Upper lobe of left lung (tissue), 6 donors: ENCODE measurements at regions not wholly inside any gene's neighbourhood (a gene's known extent, or its start where the extent isn't known, plus 50 kb on each side); places are given as distances from the start of the nearest gene placed in this dataset.

ENCODE experiments used
- ATAC-seq, 2 donors: fragments of 200-7000 bp; cut with Tn5 transposase; one replicate each; pipeline ENCODE4 v1.9.1; 2022; ENCODE audit warnings: mild to moderate bottlenecking in 2 of 2, moderate library complexity in 2 of 2; ENCODE audit not compliant: low FRiP score in 2 of 2
- DNase-seq, 2 donors: peaks; one replicate each; pipeline ENCODE4 v3.0.0-alpha.2; 2019 to 2020
- H3K27ac ChIP-seq, 4 donors: fragments of 200-600 bp; sonication (generic); one replicate each; pipeline ENCODE4 v1.5.1; 2016 to 2019
- H3K27me3 ChIP-seq, 4 donors: fragments of 200-600 bp; sonication (generic); one replicate each; pipeline ENCODE4 v1.5.1; 2017 to 2019
- H3K36me3 ChIP-seq, 4 donors: fragments of 200-600 bp; sonication (generic); one replicate each; pipeline ENCODE4 v1.5.1; 2016 to 2019
- H3K4me1 ChIP-seq, 4 donors: fragments of 200-600 bp; sonication (generic); one replicate each; pipeline ENCODE4 v1.5.1; 2018 to 2019
- H3K4me3 ChIP-seq, 4 donors: fragments of 200-600 bp; sonication (generic); one replicate each; pipeline ENCODE4 v1.5.1; 2017 to 2019; ENCODE audit warnings: mild to moderate bottlenecking in 2 of 4, moderate library complexity in 1 of 4
- H3K9me3 ChIP-seq, 4 donors: fragments of 200-600 bp; sonication (generic); one replicate each; pipeline ENCODE4 v1.5.1; 2018 to 2019
- CTCF ChIP-seq, 6 experiments: fragments of 450-650 bp in 4 of 6; fragments of 200-600 bp in 2 of 6; sonication (generic) in 2 of 6; IDR thresholded peaks; one replicate each; pipeline ENCODE4 v1.5.1; 2016 to 2019; ENCODE audit warnings: antibody characterized with exemption in 6 of 6
- EP300 ChIP-seq, 4 donors: sonication (generic); formaldehyde crosslinking; IDR thresholded peaks; one replicate each; pipeline ENCODE4 v1.5.1; 2017; ENCODE audit warnings: antibody characterized with exemption in 4 of 4, control low read depth in 2 of 4
- POLR2A ChIP-seq, 4 donors: fragments of 450-650 bp; IDR thresholded peaks; one replicate each; pipeline ENCODE4 v1.5.1; 2016 to 2017; ENCODE audit warnings: antibody characterized with exemption in 4 of 4, mild to moderate bottlenecking in 2 of 4
- POLR2AphosphoS5 ChIP-seq, 2 donors: sonication (generic); formaldehyde crosslinking; IDR thresholded peaks; one replicate each; pipeline ENCODE4 v1.5.1; 2017; ENCODE audit warnings: antibody characterized with exemption in 2 of 2
- WGBS, 2 donors: methylation state at CpG; one replicate each; pipeline ENCODE4 v1.1.5; 2017 to 2018; 5-methylcytosine and 5-hydroxymethylcytosine counted together
- donor health status: DM: no; HTN: no; CAD: no; lungs with moderate emphysema.
- donor health status: DM: no; HTN: yes; CAD: no; lungs with severe emphysema.

GRCh38 chr16:51306886-51307595 is 156.0 kb upstream of the SALL1 start:
- no peaks in the 10 kb centered on the region for H3K4me1 ChIP-seq
- TF ChIP-seq POLR2AphosphoS5 (IDR thresholded peaks at IDR 0.05): no peak
- TF ChIP-seq CTCF (IDR thresholded peaks at IDR 0.05): no peak
- TF ChIP-seq EP300 (IDR thresholded peaks at IDR 0.05): no peak
- TF ChIP-seq POLR2A (IDR thresholded peaks at IDR 0.05): no peak
- 80% methylated on average over 4 of the region's 4 CpGs for WGBS, 2 donors
- no peak overlapping the region for H3K4me3 ChIP-seq
- no peaks in the 10 kb centered on the region for H3K9me3 ChIP-seq
- ATAC-seq: no peak
- no peak for DNase-seq
- H3K27ac ChIP-seq: no peak overlapping the region
- no peaks in the 10 kb centered on the region for H3K36me3 ChIP-seq
- H3K27me3 ChIP-seq: no peaks in the 10 kb centered on the region

GRCh38 chr16:51306116-51306515 is 155.0 kb upstream of the SALL1 start:
- Histone ChIP-seq H3K4me1 (no peaks in the 10 kb centered on the region), H3K4me3 (no peak overlapping the region), H3K36me3 (no peaks in the 10 kb centered on the region), H3K27me3 (no peaks in the 10 kb centered on the region), H3K27ac (no peak overlapping the region), H3K9me3 (no peaks in the 10 kb centered on the region)
- DNase-seq (no peak), ATAC-seq (no peak)
- no peak for TF ChIP-seq POLR2AphosphoS5 (IDR thresholded peaks at IDR 0.05)
- TF ChIP-seq CTCF (IDR thresholded peaks at IDR 0.05): no peak
- no peak for TF ChIP-seq POLR2A (IDR thresholded peaks at IDR 0.05)
- no peak for TF ChIP-seq EP300 (IDR thresholded peaks at IDR 0.05)
- 65% methylated on average over 3 of the region's 3 CpGs for WGBS, 2 donors

- ATAC-seq (no peak), DNase-seq (no peak)
- 73 to 86% methylated on average over 1 to 2 of the region's 2 CpGs for WGBS, 2 donors
- Histone ChIP-seq H3K4me1 (no peaks in the 10 kb centered on the region), H3K9me3 (no peaks in the 10 kb centered on the region), H3K27ac (no peak overlapping the region), H3K36me3 (no peaks in the 10 kb centered on the region), H3K4me3 (no peak overlapping the region), H3K27me3 (no peaks in the 10 kb centered on the region)
- TF ChIP-seq POLR2AphosphoS5 (IDR thresholded peaks at IDR 0.05): no peak
- no peak for TF ChIP-seq CTCF (IDR thresholded peaks at IDR 0.05)
- TF ChIP-seq POLR2A (IDR thresholded peaks at IDR 0.05): no peak
- TF ChIP-seq EP300 (IDR thresholded peaks at IDR 0.05): no peak
Observed at GRCh38 chr16:51305337-51305736, 154.3 kb upstream of the SALL1 start.

GRCh38 chr16:51302042-51302441 is 151.0 kb upstream of the SALL1 start:
- Histone ChIP-seq H3K9me3 (peaks cover 0 to 15% (median 0%) of the 10 kb centered on the region in 4 donors), H3K4me1 (no peaks in the 10 kb centered on the region), H3K36me3 (no peaks in the 10 kb centered on the region), H3K27me3 (no peaks in the 10 kb centered on the region), H3K4me3 (no peak overlapping the region), H3K27ac (no peak overlapping the region)
- WGBS, 2 donors: 93 to 95% methylated on average over 1 of the region's 1 CpG
- TF ChIP-seq EP300 (IDR thresholded peaks at IDR 0.05) (no peak), POLR2A (IDR thresholded peaks at IDR 0.05) (no peak), CTCF (IDR thresholded peaks at IDR 0.05) (no peak), POLR2AphosphoS5 (IDR thresholded peaks at IDR 0.05) (no peak)
- DNase-seq: no peak
- no peak for ATAC-seq

- no peaks in the 10 kb centered on the region for H3K36me3 ChIP-seq
- TF ChIP-seq CTCF (IDR thresholded peaks at IDR 0.05) (no peak), EP300 (IDR thresholded peaks at IDR 0.05) (no peak), POLR2A (IDR thresholded peaks at IDR 0.05) (no peak), POLR2AphosphoS5 (IDR thresholded peaks at IDR 0.05) (no peak)
- 96 to 97% methylated on average over 1 of the region's 1 CpG for WGBS, 2 donors
- peaks cover 0 to 15% (median 0%) of the 10 kb centered on the region in 4 donors for H3K9me3 ChIP-seq
- no peak for ATAC-seq
- H3K27me3 ChIP-seq: no peaks in the 10 kb centered on the region
- H3K4me1 ChIP-seq: no peaks in the 10 kb centered on the region
- no peak overlapping the region for H3K4me3 ChIP-seq
- DNase-seq: no peak
- no peak overlapping the region for H3K27ac ChIP-seq
Observed at GRCh38 chr16:51298800-51299199, 147.7 kb upstream of the SALL1 start.
